GM13976 (cell line): ENCODE measurements at regions not wholly inside any gene's neighbourhood (a gene's known extent, or its start where the extent isn't known, plus 50 kb on each side); places are given as distances from the start of the nearest gene placed in this dataset.

Source experiments
- DNase-seq: peaks from one replicate; pipeline ENCODE4 v3.0.0; 2012; ENCODE audit warnings: low spot score
- CTCF ChIP-seq: IDR thresholded peaks from 2 replicates; pipeline ENCODE4 v1.5.1; 2012; ENCODE audit warnings: borderline replicate concordance, mild to moderate bottlenecking; ENCODE audit not compliant: insufficient read depth; ENCODE audit errors: extremely low read depth, missing control alignments, control extremely low read depth
- in situ Hi-C: fragments of 300-500 bp; cut with MboI; formaldehyde crosslinking; loops from one replicate; pipeline ENCODE4 v1.12.0; 2022; ENCODE audit warnings: low sequenced_read_pairs, mixed read lengths, inconsistent platforms; ENCODE audit not compliant: unreplicated experiment

DNA sequence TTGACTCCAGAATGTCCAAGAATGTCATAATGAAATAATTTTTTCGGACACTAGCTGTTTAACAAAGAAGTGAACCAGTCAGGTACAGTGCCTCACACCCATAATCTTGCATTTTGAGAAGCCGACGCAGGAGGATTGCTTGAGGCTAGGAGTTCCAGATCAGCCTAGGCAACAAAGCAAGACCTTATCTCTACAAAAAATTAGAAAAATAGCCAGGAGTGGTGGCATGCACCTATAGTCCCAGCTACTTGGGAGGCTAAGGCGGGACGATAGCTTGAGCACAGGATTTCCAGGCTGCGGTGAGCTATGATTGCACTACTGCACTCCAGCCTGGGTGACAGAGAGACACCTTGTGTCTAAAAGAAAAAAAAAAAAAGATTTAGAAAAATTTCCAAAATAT is 235.8 kb upstream of the FN1 start:
- in situ Hi-C loops = no loop called here
- no peak for DNase-seq
- no peak for TF ChIP-seq CTCF

GRCh38 chr2:215671244-215671643 is 235.4 kb upstream of the FN1 start:
- in situ Hi-C loops = no loop called here
- no peak for TF ChIP-seq CTCF
- DNase-seq = no peak

DNA sequence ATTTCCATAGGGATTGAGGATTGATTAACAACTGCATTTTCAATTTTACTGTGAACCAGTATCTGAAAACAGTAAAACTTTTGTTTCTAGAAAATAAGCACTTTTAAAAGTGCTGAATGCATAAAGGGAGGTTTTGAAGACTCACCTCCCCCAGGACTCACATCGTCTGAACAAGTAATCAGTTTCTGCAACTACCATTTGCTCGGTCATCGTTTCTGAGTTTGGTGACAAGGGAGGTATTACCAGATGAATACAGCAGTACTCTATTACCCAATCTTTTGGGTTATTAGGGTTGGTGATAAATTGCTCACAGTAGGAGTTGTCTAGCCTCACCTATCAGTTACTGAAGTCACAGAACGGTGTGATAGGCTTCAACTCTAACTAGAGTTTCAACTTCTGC is 234.5 kb upstream of the FN1 start:
- DNase-seq = no peak
- in situ Hi-C loops = no loop called here
- no peak for TF ChIP-seq CTCF

GRCh38 chr2:215668378-215668775 is 232.5 kb upstream of the FN1 start:
- in situ Hi-C loops = no loop called here
- DNase-seq = no peak
- TF ChIP-seq CTCF = no peak

DNA sequence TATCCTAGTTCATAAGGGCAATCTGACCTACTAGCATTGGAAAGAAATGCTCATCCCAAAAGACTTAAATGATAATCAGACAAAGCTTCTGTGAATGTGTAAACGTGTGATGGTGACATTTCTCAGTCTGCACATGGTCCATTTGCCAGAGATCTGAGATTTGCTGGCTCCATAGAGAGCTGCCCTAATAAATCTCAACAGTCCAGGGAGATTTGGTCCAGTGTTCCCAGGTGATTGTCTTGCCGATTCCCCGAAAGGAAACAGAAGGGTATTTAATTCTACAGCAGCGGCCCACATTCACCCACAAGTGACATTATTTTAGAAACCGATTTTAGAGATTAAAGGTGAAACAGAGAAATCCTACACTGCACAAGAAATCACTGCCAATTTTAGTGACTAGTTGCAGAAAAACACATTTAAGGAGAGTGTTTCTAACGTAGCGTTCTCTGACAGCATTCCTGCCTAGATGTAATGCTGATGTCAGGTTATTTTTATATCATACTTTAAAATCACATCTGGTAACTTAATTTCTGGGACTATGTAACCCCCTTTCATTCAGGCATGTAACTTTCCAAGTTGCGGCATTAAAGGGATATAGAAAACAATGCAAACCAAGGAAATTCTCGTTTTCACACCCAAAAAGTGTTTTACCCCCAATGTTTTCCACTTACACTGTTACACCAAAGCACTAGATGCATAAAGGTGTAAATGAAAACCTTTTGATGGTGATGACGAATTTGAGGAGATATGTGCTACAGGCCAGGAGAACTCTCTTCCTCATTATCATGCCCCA is 231.9 kb upstream of the FN1 start:
- in situ Hi-C loops = no loop called here
- no peak for DNase-seq
- no peak for TF ChIP-seq CTCF

DNA sequence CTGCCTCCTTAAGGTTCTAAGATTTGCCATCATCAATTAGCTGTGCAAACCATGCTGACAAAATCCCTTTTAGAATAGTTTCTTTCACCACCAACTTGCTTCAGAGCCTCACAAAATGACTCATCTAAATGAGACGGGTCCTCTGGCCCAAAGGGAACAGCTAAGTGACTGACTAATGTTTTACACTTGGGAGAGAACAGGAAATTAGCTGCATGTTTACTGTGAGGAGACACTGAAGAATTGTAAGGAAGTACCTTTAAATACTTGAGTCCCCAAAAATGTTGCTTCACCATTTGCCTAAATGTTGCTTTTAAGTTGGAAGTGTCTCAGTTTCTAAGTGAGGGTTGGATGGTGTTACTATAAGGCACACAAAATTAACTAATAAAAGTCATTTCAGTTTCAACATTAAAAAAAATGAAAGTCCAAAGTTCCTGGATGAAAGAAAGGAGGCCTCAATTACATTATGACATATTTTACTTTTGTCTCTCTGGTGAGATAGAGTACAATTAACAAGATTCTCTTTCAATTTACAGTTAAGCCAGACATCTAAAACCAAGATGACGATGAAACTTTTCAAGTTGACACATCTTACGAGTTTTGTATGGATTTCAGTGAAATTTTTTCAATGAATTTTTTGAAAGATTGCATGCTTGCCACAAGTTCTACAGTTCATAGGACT is 229.1 kb upstream of the FN1 start:
- DNase-seq = peak; percentile 27

More for the DNA sequence above, 229.1 kb upstream of the FN1 start:
- in situ Hi-C loops = no loop called here
- TF ChIP-seq CTCF = no peak
